ENCODE measurements at regions not wholly inside any gene's neighbourhood (a gene's known extent, or its start where the extent isn't known, plus 50 kb on each side); places are given as distances from the start of the nearest gene placed in this dataset.

DNA sequence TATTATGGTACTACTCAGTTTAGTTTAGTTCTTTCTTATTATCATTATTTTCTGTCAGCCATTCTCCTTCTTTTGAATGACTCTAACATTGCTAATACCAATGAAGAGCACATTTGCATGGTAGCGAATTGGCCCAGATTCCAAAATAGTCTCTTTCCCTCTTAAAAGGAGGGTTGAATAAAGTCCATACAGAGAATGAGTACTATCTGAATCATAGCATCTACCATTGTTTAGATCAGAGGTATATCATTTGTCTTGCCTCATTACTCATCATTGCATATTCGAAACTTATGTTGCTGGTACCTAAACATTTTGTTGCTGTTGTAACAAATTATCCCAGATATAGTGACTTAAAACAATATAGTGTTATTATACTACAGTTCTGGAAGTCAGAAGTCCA is 1235.3 kb upstream of the ATXN8OS start:
- Histone ChIP-seq H2BK5ac (ENCODE audit: low read depth, low read length) (no peak overlapping the region), H4K91ac (replicated peaks; ENCODE audit: insufficient read length, low read length) (no peak overlapping the region), H3K4me2 (ENCODE audit: insufficient read depth in 1 of 2, low read depth in 2 of 2, low read length in 2 of 2) (no peak overlapping the region), H3K27me3 (replicated peaks in 1 of 4; ENCODE audit: control insufficient read depth in 3 of 4, extremely low read depth in 1 of 4, insufficient read depth in 3 of 4, low read length in 3 of 4) (no peaks in the 10 kb centered on the region), H2AFZ (ENCODE audit: low read length) (no peak overlapping the region), H4K20me1 (replicated peaks in 1 of 2; ENCODE audit: control insufficient read depth in 1 of 2, insufficient read depth in 2 of 2, low read length in 2 of 2) (no peaks in the 10 kb centered on the region), H2AK5ac (ENCODE audit: low read depth, low read length) (no peak overlapping the region), H3K4ac (replicated peaks; ENCODE audit: insufficient read length, low read depth, low read length) (no peak overlapping the region), H3K4me3 (ENCODE audit: extremely low read depth in 1 of 4, insufficient read depth in 2 of 4, low read depth in 3 of 4, low read length in 4 of 4) (no peak overlapping the region), H3K23ac (ENCODE audit: insufficient read length) (no peak overlapping the region), H2BK20ac (ENCODE audit: low read length) (no peak overlapping the region), H3K23me2 (ENCODE audit: low read depth, low read length) (no peaks in the 10 kb centered on the region), H3K56ac (replicated peaks; ENCODE audit: insufficient read length, low read depth, low read length) (no peak overlapping the region), H3K4me1 (replicated peaks in 1 of 4; ENCODE audit: control insufficient read depth in 3 of 4, insufficient read depth in 4 of 4, low read length in 3 of 4) (no peaks in the 10 kb centered on the region), H3K9me3 (ENCODE audit: insufficient read depth in 2 of 2, low read depth in 1 of 2, low read length in 1 of 2) (no peaks in the 10 kb centered on the region), H2BK12ac (ENCODE audit: low read depth, low read length) (no peak overlapping the region), H3K14ac (ENCODE audit: insufficient read length) (no peak overlapping the region), H3K27ac (ENCODE audit: low read depth, low read length) (no peak overlapping the region), H3K36me3 (ENCODE audit: control insufficient read depth in 2 of 4, insufficient read depth in 4 of 4, low read length in 3 of 4) (no peaks in the 10 kb centered on the region), H2BK15ac (ENCODE audit: low read length) (no peak overlapping the region), H4K8ac (ENCODE audit: extremely low read depth, insufficient read depth, low read length) (no peak overlapping the region), H3K18ac (ENCODE audit: extremely low read depth, low read length) (no peak overlapping the region), H2BK120ac (replicated peaks; ENCODE audit: low read depth, low read length) (no peak overlapping the region), H4K5ac (ENCODE audit: insufficient read length, low read depth, low read length) (no peak overlapping the region), H3K9ac (replicated peaks in 1 of 4; ENCODE audit: extremely low read depth in 1 of 4, low read depth in 3 of 4, low read length in 3 of 4) (no peak overlapping the region), H3K79me1 (ENCODE audit: low read depth, low read length) (no peaks in the 10 kb centered on the region), H3K79me2 (ENCODE audit: control insufficient read depth in 1 of 2, insufficient read depth in 2 of 2, low read length in 2 of 2) (no peaks in the 10 kb centered on the region)
- no peak for DNase-seq (ENCODE audit: low read depth in 1 of 2, low spot score in 2 of 2)
- POLR2A ChIA-PET (ENCODE audit: partially characterized antibody): no interaction called here
- WGBS, 2 experiments (ENCODE audit: extremely low coverage in 1 of 2, insufficient coverage in 1 of 2, insufficient read length in 1 of 2, insufficient replicate concordance in 2 of 2, low coverage in 1 of 2, low lambda C conversion rate in 2 of 2, missing lambda C conversion rate in 1 of 2): 93% methylated on average over 2 of the region's 2 CpGs; no CpG with 5 or more reads in 1 of the 2 experiments
- CTCF ChIA-PET (ENCODE audit: partially characterized antibody): no interaction called here
- FAIRE-seq: no peak
- no peak for TF ChIP-seq SAP30 (IDR thresholded peaks at IDR 0.05; ENCODE audit: insufficient read depth, insufficient replicate concordance, low read length)
- TF ChIP-seq POU5F1 (IDR thresholded peaks at IDR 0.05; ENCODE audit: low read depth, low read length): no peak
- no peak for TF ChIP-seq GTF2F1 (IDR thresholded peaks at IDR 0.05; ENCODE audit: borderline replicate concordance, low read depth, low read length)
- no peak for TF ChIP-seq TCF12 (IDR thresholded peaks at IDR 0.05; ENCODE audit: low read depth, low read length)
- no peak for TF ChIP-seq SUZ12 (IDR thresholded peaks at IDR 0.05; ENCODE audit: low read length)
- TF ChIP-seq ATF2 (IDR thresholded peaks at IDR 0.05; ENCODE audit: low read length): no peak
- no peak for TF ChIP-seq YY1 (IDR thresholded peaks at IDR 0.05; ENCODE audit: low read depth, low read length)
- TF ChIP-seq TAF1 (IDR thresholded peaks at IDR 0.05; ENCODE audit: low read depth, low read length): no peak
- TF ChIP-seq ATF3 (IDR thresholded peaks at IDR 0.05; ENCODE audit: insufficient read depth, low read depth, low read length): no peak
- no peak for TF ChIP-seq USF2 (IDR thresholded peaks at IDR 0.05; ENCODE audit: low read length)
- no peak for TF ChIP-seq SRF (IDR thresholded peaks at IDR 0.05; ENCODE audit: low read depth, low read length)
- no peak for TF ChIP-seq SP2 (IDR thresholded peaks at IDR 0.05; ENCODE audit: low read length)

Measured in H1 (cell line).